Astrocyte of the cerebellum (primary cell): ENCODE measurements at regions not wholly inside any gene's neighbourhood (a gene's known extent, or its start where the extent isn't known, plus 50 kb on each side); places are given as distances from the start of the nearest gene placed in this dataset.

Source experiments
- DNase-seq: peaks from one replicate; pipeline ENCODE4 v3.0.0-alpha.2; 2011; ENCODE audit warnings: low read depth
- H3K4me3 ChIP-seq: 2 replicates; pipeline ENCODE4 v1.5.1; 2011; ENCODE audit warnings: mild to moderate bottlenecking, low read depth, low read length, moderate library complexity
- CTCF ChIP-seq: IDR thresholded peaks from 2 replicates; pipeline ENCODE4 v1.5.1; 2012; ENCODE audit warnings: low read length, low read depth, moderate library complexity, mild to moderate bottlenecking; ENCODE audit errors: missing control alignments
- in situ Hi-C: cut with HindIII; loops from 2 replicates; pipeline ENCODE4 v1.10.0; 2017; ENCODE audit warnings: low sequenced_read_pairs

GRCh38 chr13:105412171-105412570 is 1123.3 kb downstream of the EFNB2 start:
- no peak for TF ChIP-seq CTCF
- H3K4me3 ChIP-seq = no peak overlapping the region
- no peak for DNase-seq
- in situ Hi-C loops = no loop called here

GRCh38 chr13:105410602-105411001 is 1124.9 kb downstream of the EFNB2 start:
- H3K4me3 ChIP-seq = no peak overlapping the region
- DNase-seq = no peak
- in situ Hi-C loops = no loop called here
- TF ChIP-seq CTCF = peak; percentile 59

- DNase-seq = no peak
- TF ChIP-seq CTCF = no peak
- in situ Hi-C loops = no loop called here
- H3K4me3 ChIP-seq = no peak overlapping the region
Measured at GRCh38 chr13:105406551-105406950, 1128.9 kb downstream of the EFNB2 start.

- no peak for TF ChIP-seq CTCF
- in situ Hi-C loops = no loop called here
- no peak overlapping the region for H3K4me3 ChIP-seq
- DNase-seq = no peak
Measured at GRCh38 chr13:105403086-105403485, 1132.4 kb downstream of the EFNB2 start.

GRCh38 chr13:105395041-105395440 is 1140.4 kb downstream of the EFNB2 start:
- in situ Hi-C loops = no loop called here
- no peak overlapping the region for H3K4me3 ChIP-seq
- no peak for TF ChIP-seq CTCF
- DNase-seq = no peak

GRCh38 chr13:105389373-105389772 is 1146.1 kb downstream of the EFNB2 start:
- in situ Hi-C loops = no loop called here
- no peak for TF ChIP-seq CTCF

GRCh38 chr13:105377452-105377851 is 1158.0 kb downstream of the EFNB2 start:
- DNase-seq = no peak
- no peak for TF ChIP-seq CTCF
- in situ Hi-C loops = no loop called here
- H3K4me3 ChIP-seq = no peak overlapping the region

More at GRCh38 chr13:105389373-105389772, 1146.1 kb downstream of the EFNB2 start:
- H3K4me3 ChIP-seq = no peak overlapping the region
- DNase-seq = no peak
